ENCODE measurements at regions not wholly inside any gene's neighbourhood (a gene's known extent, or its start where the extent isn't known, plus 50 kb on each side); places are given as distances from the start of the nearest gene placed in this dataset.

DNA sequence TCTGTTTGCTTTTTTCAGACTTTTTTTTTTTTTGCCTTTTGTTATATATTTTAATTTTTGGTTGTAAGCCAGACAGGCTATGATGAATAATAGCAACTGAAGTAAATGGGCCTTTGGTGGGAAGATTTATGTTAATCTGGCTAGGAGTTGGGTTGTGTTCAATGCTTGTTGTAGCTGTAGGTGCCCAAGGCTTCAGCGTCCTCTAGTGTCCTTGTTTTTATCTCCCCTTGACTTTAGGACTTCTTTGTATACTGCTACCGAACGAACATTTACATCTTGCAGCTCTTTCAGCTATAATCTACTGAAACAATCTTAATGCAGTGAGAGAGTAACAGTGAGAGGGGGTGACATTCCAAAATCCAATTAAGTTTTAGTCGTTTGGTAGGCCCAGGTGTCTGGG is 848.4 kb upstream of the FBXO33 start:
- Mint-ChIP-seq H3K27ac (no peak overlapping the region), H3K9me3 (ENCODE audit: low read depth) (peaks cover 25% of the 10 kb centered on the region), H3K36me3 (ENCODE audit: insufficient read depth) (no peaks in the 10 kb centered on the region), H3K4me3 (ENCODE audit: low read depth) (no peak overlapping the region), H3K27me3 (no peaks in the 10 kb centered on the region), H3K4me1 (ENCODE audit: low read depth) (no peaks in the 10 kb centered on the region)
- TF ChIP-seq, protein P1, sequence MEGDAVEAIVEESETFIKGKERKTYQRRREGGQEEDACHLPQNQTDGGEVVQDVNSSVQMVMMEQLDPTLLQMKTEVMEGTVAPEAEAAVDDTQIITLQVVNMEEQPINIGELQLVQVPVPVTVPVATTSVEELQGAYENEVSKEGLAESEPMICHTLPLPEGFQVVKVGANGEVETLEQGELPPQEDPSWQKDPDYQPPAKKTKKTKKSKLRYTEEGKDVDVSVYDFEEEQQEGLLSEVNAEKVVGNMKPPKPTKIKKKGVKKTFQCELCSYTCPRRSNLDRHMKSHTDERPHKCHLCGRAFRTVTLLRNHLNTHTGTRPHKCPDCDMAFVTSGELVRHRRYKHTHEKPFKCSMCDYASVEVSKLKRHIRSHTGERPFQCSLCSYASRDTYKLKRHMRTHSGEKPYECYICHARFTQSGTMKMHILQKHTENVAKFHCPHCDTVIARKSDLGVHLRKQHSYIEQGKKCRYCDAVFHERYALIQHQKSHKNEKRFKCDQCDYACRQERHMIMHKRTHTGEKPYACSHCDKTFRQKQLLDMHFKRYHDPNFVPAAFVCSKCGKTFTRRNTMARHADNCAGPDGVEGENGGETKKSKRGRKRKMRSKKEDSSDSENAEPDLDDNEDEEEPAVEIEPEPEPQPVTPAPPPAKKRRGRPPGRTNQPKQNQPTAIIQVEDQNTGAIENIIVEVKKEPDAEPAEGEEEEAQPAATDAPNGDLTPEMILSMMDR (IDR thresholded peaks at IDR 0.05; ENCODE audit: unreplicated experiment), result no peak
- DNase-seq (ENCODE audit: low spot score, unreplicated experiment), result no peak

- Mint-ChIP-seq H3K27ac (no peak overlapping the region), H3K36me3 (ENCODE audit: insufficient read depth) (no peaks in the 10 kb centered on the region), H3K27me3 (no peaks in the 10 kb centered on the region), H3K4me1 (ENCODE audit: low read depth) (no peaks in the 10 kb centered on the region), H3K9me3 (ENCODE audit: low read depth) (peaks cover 39% of the 10 kb centered on the region), H3K4me3 (ENCODE audit: low read depth) (no peak overlapping the region)
- DNase-seq (ENCODE audit: low spot score, unreplicated experiment), result no peak
- TF ChIP-seq, protein P1 (IDR thresholded peaks at IDR 0.05; ENCODE audit: unreplicated experiment), result no peak
Observed at GRCh38 chr14:40273417-40273816, 841.2 kb upstream of the FBXO33 start.

GRCh38 chr14:40271480-40271879 is 839.2 kb upstream of the FBXO33 start:
- H3K27ac Mint-ChIP-seq, result no peak overlapping the region
- no peak overlapping the region for H3K4me3 Mint-ChIP-seq (ENCODE audit: low read depth)
- no peaks in the 10 kb centered on the region for H3K4me1 Mint-ChIP-seq (ENCODE audit: low read depth)
- H3K27me3 Mint-ChIP-seq, result no peaks in the 10 kb centered on the region
- DNase-seq (ENCODE audit: low spot score, unreplicated experiment), result no peak
- H3K36me3 Mint-ChIP-seq (ENCODE audit: insufficient read depth), result no peaks in the 10 kb centered on the region
- TF ChIP-seq, protein P1 (IDR thresholded peaks at IDR 0.05; ENCODE audit: unreplicated experiment), result no peak
- H3K9me3 Mint-ChIP-seq (ENCODE audit: low read depth), result peaks cover 25% of the 10 kb centered on the region

DNA sequence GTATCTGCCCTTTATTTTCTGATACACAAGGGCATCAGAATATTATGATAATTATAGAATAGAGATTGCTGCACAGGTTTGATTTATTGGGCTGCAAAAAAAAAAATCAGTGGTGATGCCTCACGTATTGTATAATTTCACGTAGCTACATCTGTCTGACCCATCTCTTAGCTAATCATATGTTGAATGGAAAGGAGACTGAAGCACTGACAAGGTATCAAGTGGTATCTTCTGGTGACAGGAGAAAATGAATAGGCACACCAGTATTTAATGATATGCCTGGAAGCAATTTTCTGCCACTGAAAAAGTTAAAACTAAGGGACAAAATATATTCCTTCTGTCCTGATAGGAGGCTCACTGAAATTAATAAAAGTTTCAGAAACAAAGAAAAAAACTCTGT is 837.2 kb upstream of the FBXO33 start:
- H3K27me3 Mint-ChIP-seq, result no peaks in the 10 kb centered on the region
- no peaks in the 10 kb centered on the region for H3K4me1 Mint-ChIP-seq (ENCODE audit: low read depth)
- TF ChIP-seq, protein P1 (IDR thresholded peaks at IDR 0.05; ENCODE audit: unreplicated experiment), result no peak
- H3K9me3 Mint-ChIP-seq (ENCODE audit: low read depth), result peaks cover 6% of the 10 kb centered on the region
- DNase-seq (ENCODE audit: low spot score, unreplicated experiment), result no peak
- no peaks in the 10 kb centered on the region for H3K36me3 Mint-ChIP-seq (ENCODE audit: insufficient read depth)
- H3K4me3 Mint-ChIP-seq (ENCODE audit: low read depth), result no peak overlapping the region
- H3K27ac Mint-ChIP-seq, result no peak overlapping the region

GRCh38 chr14:40268236-40268635 is 836.0 kb upstream of the FBXO33 start:
- H3K9me3 Mint-ChIP-seq (ENCODE audit: low read depth), result no peaks in the 10 kb centered on the region
- H3K36me3 Mint-ChIP-seq (ENCODE audit: insufficient read depth), result no peaks in the 10 kb centered on the region
- no peak overlapping the region for H3K4me3 Mint-ChIP-seq (ENCODE audit: low read depth)
- H3K27ac Mint-ChIP-seq, result no peak overlapping the region
- no peaks in the 10 kb centered on the region for H3K4me1 Mint-ChIP-seq (ENCODE audit: low read depth)
- no peak for DNase-seq (ENCODE audit: low spot score, unreplicated experiment)
- H3K27me3 Mint-ChIP-seq, result no peaks in the 10 kb centered on the region
- TF ChIP-seq, protein P1 (IDR thresholded peaks at IDR 0.05; ENCODE audit: unreplicated experiment), result no peak

All from progenitor cell of endocrine pancreas (in vitro differentiated cells).